Loucy (cell line): ENCODE measurements at regions not wholly inside any gene's neighbourhood (a gene's known extent, or its start where the extent isn't known, plus 50 kb on each side); places are given as distances from the start of the nearest gene placed in this dataset.

ENCODE experiments used
- H2AFZ ChIP-seq: fragments of 200-600 bp; sonication (generic); 2 replicates; pipeline ENCODE4 v1.6.0; 2016; ENCODE audit warnings: antibody characterized with exemption, mild to moderate bottlenecking, low read length, moderate library complexity
- H3F3A ChIP-seq: fragments of 200-600 bp; 2 replicates; pipeline ENCODE4 v1.6.0; 2016; ENCODE audit warnings: antibody characterized with exemption, low read depth, mild to moderate bottlenecking
- H3K27me3 ChIP-seq: fragments of 200-600 bp; sonication (generic); 2 replicates; pipeline ENCODE4 v1.6.1; 2014; ENCODE audit warnings: low read length, mild to moderate bottlenecking; ENCODE audit not compliant: insufficient read depth, poor library complexity, severe bottlenecking
- H3K36me3 ChIP-seq: fragments of 200-600 bp; sonication (generic); 2 replicates; pipeline ENCODE4 v1.6.1; 2016; ENCODE audit warnings: low read length; ENCODE audit not compliant: insufficient read depth
- H3K4me1 ChIP-seq: fragments of 200-600 bp; sonication (generic); 2 replicates; pipeline ENCODE4 v1.5.1; 2014; ENCODE audit warnings: low read length, mild to moderate bottlenecking; ENCODE audit not compliant: insufficient read depth, poor library complexity, severe bottlenecking
- H3K4me2 ChIP-seq: fragments of 200-600 bp; sonication (generic); 2 replicates; pipeline ENCODE4 v1.6.0; 2014; ENCODE audit warnings: antibody characterized with exemption, low read length, low read depth, mild to moderate bottlenecking; ENCODE audit not compliant: poor library complexity, severe bottlenecking
- H3K4me3 ChIP-seq: fragments of 200-600 bp; sonication (generic); 2 replicates; pipeline ENCODE4 v1.5.1; 2014; ENCODE audit warnings: low read length, mild to moderate bottlenecking, mixed read lengths; ENCODE audit not compliant: poor library complexity, severe bottlenecking
- H3K79me2 ChIP-seq: fragments of 200-600 bp; sonication (generic); 2 replicates; pipeline ENCODE4 v1.6.1; 2014; ENCODE audit warnings: low read length; ENCODE audit not compliant: insufficient read depth
- H3K9ac ChIP-seq: fragments of 200-600 bp; sonication (generic); 2 replicates; pipeline ENCODE4 v1.6.0; 2014; ENCODE audit warnings: mild to moderate bottlenecking, low read depth, low read length, moderate library complexity; ENCODE audit not compliant: poor library complexity, severe bottlenecking
- H3K9me2 ChIP-seq: fragments of 200-600 bp; sonication (generic); replicated peaks from 2 replicates; pipeline ENCODE4 v1.6.1; 2016; ENCODE audit warnings: low read depth, low read length, mixed read lengths
- H3K9me3 ChIP-seq: fragments of 200-600 bp; sonication (generic); 2 replicates; pipeline ENCODE4 v1.6.1; 2014; ENCODE audit warnings: mild to moderate bottlenecking, antibody characterized with exemption, low read length, low read depth; ENCODE audit not compliant: insufficient read depth
- H4K20me1 ChIP-seq: fragments of 200-600 bp; sonication (generic); 2 replicates; pipeline ENCODE4 v1.6.0; 2014; ENCODE audit warnings: antibody characterized with exemption, low read length, mild to moderate bottlenecking; ENCODE audit not compliant: insufficient read depth, poor library complexity, severe bottlenecking
- EZH2phosphoT487 ChIP-seq: fragments of 200-600 bp; IDR thresholded peaks from 2 replicates; pipeline ENCODE4 v1.6.1; 2018; ENCODE audit warnings: antibody characterized with exemption, mild to moderate bottlenecking, moderate library complexity, borderline replicate concordance
- TF ChIP-seq, protein P1 (sequence below): fragments of 200-600 bp; sonication (generic); conservative IDR thresholded peaks from 2 replicates; pipeline ENCODE4 v1.5.1; 2014; ENCODE audit warnings: mild to moderate bottlenecking, antibody characterized with exemption, low read length

DNA sequence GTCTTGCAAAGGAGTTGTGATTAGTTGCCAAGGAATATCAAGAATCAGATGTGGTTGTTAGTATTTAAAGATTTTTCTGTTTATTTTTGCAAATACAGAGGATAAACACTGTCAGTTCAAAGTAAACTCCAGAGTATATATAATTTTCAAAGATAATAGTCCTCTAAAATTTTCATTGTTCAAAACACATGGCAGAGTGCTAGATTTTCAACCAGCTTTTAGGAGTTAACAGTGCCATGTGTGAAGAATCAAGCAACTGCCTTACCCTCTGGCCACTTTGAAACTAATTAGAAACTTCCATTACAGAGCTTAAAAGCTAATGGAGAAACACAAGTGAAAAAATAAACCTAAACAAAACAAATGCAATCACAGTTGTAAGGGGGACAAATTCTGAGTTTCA, 1605.6 kb upstream of the ZEB2 start:
- Histone ChIP-seq H3K27me3 (no peaks in the 10 kb centered on the region), H3K36me3 (no peaks in the 10 kb centered on the region), H2AFZ (no peak overlapping the region), H3K9me2 (no peaks in the 10 kb centered on the region), H3K4me1 (no peaks in the 10 kb centered on the region), H3K9ac (no peak overlapping the region), H3K79me2 (no peaks in the 10 kb centered on the region), H3K9me3 (no peaks in the 10 kb centered on the region), H3K4me3 (no peak overlapping the region), H4K20me1 (no peaks in the 10 kb centered on the region), H3F3A (no peaks in the 10 kb centered on the region), H3K4me2 (no peak overlapping the region)
- no peak for TF ChIP-seq EZH2phosphoT487
- TF ChIP-seq, protein P1, sequence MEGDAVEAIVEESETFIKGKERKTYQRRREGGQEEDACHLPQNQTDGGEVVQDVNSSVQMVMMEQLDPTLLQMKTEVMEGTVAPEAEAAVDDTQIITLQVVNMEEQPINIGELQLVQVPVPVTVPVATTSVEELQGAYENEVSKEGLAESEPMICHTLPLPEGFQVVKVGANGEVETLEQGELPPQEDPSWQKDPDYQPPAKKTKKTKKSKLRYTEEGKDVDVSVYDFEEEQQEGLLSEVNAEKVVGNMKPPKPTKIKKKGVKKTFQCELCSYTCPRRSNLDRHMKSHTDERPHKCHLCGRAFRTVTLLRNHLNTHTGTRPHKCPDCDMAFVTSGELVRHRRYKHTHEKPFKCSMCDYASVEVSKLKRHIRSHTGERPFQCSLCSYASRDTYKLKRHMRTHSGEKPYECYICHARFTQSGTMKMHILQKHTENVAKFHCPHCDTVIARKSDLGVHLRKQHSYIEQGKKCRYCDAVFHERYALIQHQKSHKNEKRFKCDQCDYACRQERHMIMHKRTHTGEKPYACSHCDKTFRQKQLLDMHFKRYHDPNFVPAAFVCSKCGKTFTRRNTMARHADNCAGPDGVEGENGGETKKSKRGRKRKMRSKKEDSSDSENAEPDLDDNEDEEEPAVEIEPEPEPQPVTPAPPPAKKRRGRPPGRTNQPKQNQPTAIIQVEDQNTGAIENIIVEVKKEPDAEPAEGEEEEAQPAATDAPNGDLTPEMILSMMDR: no peak

DNA sequence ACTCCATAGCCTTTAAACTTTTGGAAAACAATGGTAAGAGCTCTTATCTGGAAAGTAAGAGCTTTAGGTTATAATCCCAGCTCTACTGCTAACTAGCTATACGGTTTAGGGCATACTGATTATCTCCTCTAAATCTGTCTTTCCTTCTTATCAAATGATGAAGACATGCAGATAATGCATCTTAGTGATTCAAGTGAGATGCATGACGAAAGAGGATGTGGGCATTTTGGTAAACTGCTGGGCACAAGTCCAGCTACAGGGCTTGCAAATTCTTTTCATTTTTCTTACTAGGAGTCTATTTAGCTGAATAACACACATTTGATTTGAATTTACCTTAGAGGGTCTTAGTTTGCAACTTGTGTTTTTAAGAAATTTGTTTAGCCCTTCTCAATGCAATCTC, 1604.8 kb upstream of the ZEB2 start:
- Histone ChIP-seq H3K27me3 (no peaks in the 10 kb centered on the region), H3K9me3 (no peaks in the 10 kb centered on the region), H2AFZ (no peak overlapping the region), H3K4me1 (no peaks in the 10 kb centered on the region), H3K36me3 (no peaks in the 10 kb centered on the region), H3K4me3 (no peak overlapping the region), H3K9ac (no peak overlapping the region), H3K9me2 (no peaks in the 10 kb centered on the region), H3K4me2 (no peak overlapping the region), H3K79me2 (no peaks in the 10 kb centered on the region), H4K20me1 (no peaks in the 10 kb centered on the region), H3F3A (no peaks in the 10 kb centered on the region)
- TF ChIP-seq, protein P1: no peak
- TF ChIP-seq EZH2phosphoT487: no peak

DNA sequence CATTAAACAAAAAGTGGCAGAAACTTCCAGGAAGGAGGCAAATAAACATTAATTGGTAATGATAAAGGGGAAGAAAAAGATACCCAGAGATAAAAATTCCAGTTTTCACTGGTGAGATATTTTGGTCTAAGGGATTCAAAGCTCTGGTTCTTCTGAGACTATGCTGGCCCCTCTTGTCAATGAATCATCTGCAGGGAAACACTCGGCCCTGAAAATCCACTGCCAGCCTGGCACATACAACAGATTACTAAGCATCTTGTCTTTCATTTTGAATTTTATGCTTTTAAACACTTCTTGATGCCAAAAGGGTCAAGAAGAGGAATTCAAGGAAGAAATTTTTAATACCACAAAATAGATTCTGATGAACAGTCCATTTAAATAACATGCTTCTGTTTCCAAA, 1603.8 kb upstream of the ZEB2 start:
- Histone ChIP-seq H2AFZ (no peak overlapping the region), H4K20me1 (no peaks in the 10 kb centered on the region), H3K9ac (no peak overlapping the region), H3K4me3 (no peak overlapping the region), H3K9me2 (no peaks in the 10 kb centered on the region), H3K27me3 (no peaks in the 10 kb centered on the region), H3K79me2 (no peaks in the 10 kb centered on the region), H3K4me2 (no peak overlapping the region), H3K36me3 (no peaks in the 10 kb centered on the region), H3F3A (no peaks in the 10 kb centered on the region), H3K9me3 (no peaks in the 10 kb centered on the region), H3K4me1 (no peaks in the 10 kb centered on the region)
- TF ChIP-seq, protein P1: no peak
- TF ChIP-seq EZH2phosphoT487: no peak
